HUES48 (cell line): ENCODE measurements at regions not wholly inside any gene's neighbourhood (a gene's known extent, or its start where the extent isn't known, plus 50 kb on each side); places are given as distances from the start of the nearest gene placed in this dataset.
A peak's percentile ranks its signal among the peaks of the same experiment; 100 is the strongest.
"Not testable (repeated sequence)": the region's sequence is repeated elsewhere in the genome, so short reads cannot be mapped to it uniquely, and the experiment has no call there.

Source experiments
- H3K27ac ChIP-seq: one replicate; pipeline ENCODE4 v1.7.0; 2013; ENCODE audit warnings: low read depth, low read length, inconsistent platforms
- H3K27me3 ChIP-seq: 2 replicates; pipeline ENCODE4 v1.6.1; 2013; ENCODE audit warnings: mild to moderate bottlenecking, low read length; ENCODE audit not compliant: control insufficient read depth, insufficient read depth
- H3K36me3 ChIP-seq: 2 replicates; pipeline ENCODE4 v1.6.1; 2013; ENCODE audit warnings: low read length; ENCODE audit not compliant: control insufficient read depth, insufficient read depth
- H3K4me1 ChIP-seq: 2 replicates; pipeline ENCODE4 v1.6.1; 2013; ENCODE audit warnings: mild to moderate bottlenecking, low read length; ENCODE audit not compliant: control insufficient read depth, insufficient read depth
- H3K4me3 ChIP-seq: 2 replicates; pipeline ENCODE4 v1.5.1; 2013; ENCODE audit warnings: mild to moderate bottlenecking, low read depth, low read length
- H3K9ac ChIP-seq: 2 replicates; pipeline ENCODE4 v1.6.1; 2013; ENCODE audit warnings: mild to moderate bottlenecking, low read depth, low read length, moderate library complexity
- H3K9me3 ChIP-seq: 2 replicates; pipeline ENCODE4 v1.6.1; 2013; ENCODE audit warnings: low read length; ENCODE audit not compliant: control insufficient read depth, insufficient read depth

- no peak overlapping the region for H3K9ac ChIP-seq
- H3K4me1 ChIP-seq, result peaks cover 13% of the 10 kb centered on the region
- H3K4me3 ChIP-seq, result no peak overlapping the region
- H3K27ac ChIP-seq, result no peak overlapping the region
- no peaks in the 10 kb centered on the region for H3K27me3 ChIP-seq
- peaks cover 6% of the 10 kb centered on the region; the same call in 1 of the 2 replicates for H3K9me3 ChIP-seq
- H3K36me3 ChIP-seq, result no peaks in the 10 kb centered on the region
These were observed 106.4 kb upstream of the MDM1 start for GRCh38 chr12:68438601-68439000.

GRCh38 chr12:68439368-68440045 is 107.3 kb upstream of the MDM1 start:
- peaks cover 13% of the 10 kb centered on the region for H3K4me1 ChIP-seq
- H3K27me3 ChIP-seq, result no peaks in the 10 kb centered on the region
- H3K9ac ChIP-seq, result no peak overlapping the region
- H3K36me3 ChIP-seq, result no peaks in the 10 kb centered on the region
- no peak overlapping the region for H3K4me3 ChIP-seq
- H3K27ac ChIP-seq, result peak overlapping the region; percentile 22
- H3K9me3 ChIP-seq, result peaks cover 14% of the 10 kb centered on the region; the same call in 1 of the 2 replicates

- Histone ChIP-seq H3K27ac (peak overlapping the region; percentile 22), H3K4me3 (no peak overlapping the region)
These were observed 108.0 kb upstream of the MDM1 start for GRCh38 chr12:68440068-68440581.

GRCh38 chr12:68441167-68441566 is 109.0 kb upstream of the MDM1 start:
- Histone ChIP-seq H3K9me3 (peaks cover 13% of the 10 kb centered on the region; the same call in 1 of the 2 replicates), H3K27ac (no peak overlapping the region), H3K4me1 (peaks cover 21% of the 10 kb centered on the region), H3K36me3 (no peaks in the 10 kb centered on the region), H3K9ac (no peak overlapping the region), H3K4me3 (no peak overlapping the region), H3K27me3 (no peaks in the 10 kb centered on the region)

More at GRCh38 chr12:68440068-68440581, 108.0 kb upstream of the MDM1 start:
- Histone ChIP-seq H3K4me1 (peaks cover 13% of the 10 kb centered on the region), H3K27me3 (no peaks in the 10 kb centered on the region), H3K9me3 (peaks cover 13% of the 10 kb centered on the region; the same call in 1 of the 2 replicates), H3K36me3 (no peaks in the 10 kb centered on the region), H3K9ac (no peak overlapping the region)

- H3K27me3 ChIP-seq, H3K36me3 ChIP-seq, H3K4me3 ChIP-seq, H3K27ac ChIP-seq, H3K9ac ChIP-seq: not testable (repeated sequence)
- H3K9me3 ChIP-seq, result peaks cover 13% of the 10 kb centered on the region; the same call in 1 of the 2 replicates
- peaks cover 34% of the 10 kb centered on the region for H3K4me1 ChIP-seq
These were observed 110.3 kb upstream of the MDM1 start for GRCh38 chr12:68442353-68442972.

GRCh38 chr12:68443695-68444094 is 111.5 kb upstream of the MDM1 start:
- H3K4me1 ChIP-seq, result peaks cover 38% of the 10 kb centered on the region
- not testable (repeated sequence) for H3K27me3 ChIP-seq, H3K27ac ChIP-seq

GRCh38 chr12:68445824-68446223 is 113.7 kb upstream of the MDM1 start:
- Histone ChIP-seq H3K9ac (no peak overlapping the region), H3K4me3 (no peak overlapping the region), H3K27me3 (no peaks in the 10 kb centered on the region), H3K27ac (no peak overlapping the region), H3K9me3 (peaks cover 13% of the 10 kb centered on the region; the same call in 1 of the 2 replicates), H3K4me1 (peaks cover 25% of the 10 kb centered on the region), H3K36me3 (no peaks in the 10 kb centered on the region)

More at GRCh38 chr12:68443695-68444094, 111.5 kb upstream of the MDM1 start:
- peaks cover 13% of the 10 kb centered on the region; the same call in 1 of the 2 replicates for H3K9me3 ChIP-seq
- not testable (repeated sequence) for H3K9ac ChIP-seq, H3K36me3 ChIP-seq, H3K4me3 ChIP-seq

GRCh38 chr12:68446384-68446783 is 114.2 kb upstream of the MDM1 start:
- H3K27me3 ChIP-seq, result no peaks in the 10 kb centered on the region
- peaks cover 30% of the 10 kb centered on the region for H3K4me1 ChIP-seq
- peaks cover 13% of the 10 kb centered on the region; the same call in 1 of the 2 replicates for H3K9me3 ChIP-seq
- no peak overlapping the region for H3K4me3 ChIP-seq
- H3K27ac ChIP-seq, result peak overlapping the region; percentile 72
- no peaks in the 10 kb centered on the region for H3K36me3 ChIP-seq
- H3K9ac ChIP-seq, result no peak overlapping the region

- H3K4me3 ChIP-seq, result 0 out of 2 replicates have a peak overlapping the region, but pooled peaks have one; percentile 25
- peaks cover 13% of the 10 kb centered on the region; the same call in 1 of the 2 replicates for H3K9me3 ChIP-seq
- H3K36me3 ChIP-seq, result no peaks in the 10 kb centered on the region
- peak overlapping the region; percentile 72 for H3K27ac ChIP-seq
- no peaks in the 10 kb centered on the region for H3K27me3 ChIP-seq
- H3K4me1 ChIP-seq, result peaks cover 35% of the 10 kb centered on the region
- H3K9ac ChIP-seq, result no peak overlapping the region
These were observed 115.0 kb upstream of the MDM1 start for GRCh38 chr12:68446901-68447796.

GRCh38 chr12:68447797-68448260 is 115.7 kb upstream of the MDM1 start:
- no peak overlapping the region for H3K9ac ChIP-seq
- peaks cover 13% of the 10 kb centered on the region; the same call in 1 of the 2 replicates for H3K9me3 ChIP-seq
- H3K4me1 ChIP-seq, result peaks cover 37% of the 10 kb centered on the region
- no peaks in the 10 kb centered on the region for H3K27me3 ChIP-seq
- H3K36me3 ChIP-seq, result no peaks in the 10 kb centered on the region
- peak overlapping the region; percentile 55 for H3K27ac ChIP-seq
- no peak overlapping the region for H3K4me3 ChIP-seq
